Ovary (tissue), 3 donors: ENCODE measurements at regions not wholly inside any gene's neighbourhood (a gene's known extent, or its start where the extent isn't known, plus 50 kb on each side); places are given as distances from the start of the nearest gene placed in this dataset.

ENCODE experiments used
- CTCF ChIP-seq, 3 donors: fragments of 450-650 bp in 2 of 3; fragments of 200-600 bp in 1 of 3; IDR thresholded peaks; one replicate each; pipeline versions ENCODE4 v1.5.1 to v1.8.0; 2016 to 2022; ENCODE audit warnings: antibody characterized with exemption in 3 of 3, mild to moderate bottlenecking in 1 of 3
- EP300 ChIP-seq: sonication (generic); formaldehyde crosslinking; IDR thresholded peaks from one replicate; pipeline ENCODE4 v1.6.1; 2017; ENCODE audit warnings: antibody characterized with exemption
- POLR2A ChIP-seq: fragments of 450-650 bp; IDR thresholded peaks from one replicate; pipeline ENCODE4 v1.6.1; 2017; ENCODE audit warnings: antibody characterized with exemption, mild to moderate bottlenecking, moderate library complexity
- donor health status: DM: no; HTN: no; CAD: no.

DNA sequence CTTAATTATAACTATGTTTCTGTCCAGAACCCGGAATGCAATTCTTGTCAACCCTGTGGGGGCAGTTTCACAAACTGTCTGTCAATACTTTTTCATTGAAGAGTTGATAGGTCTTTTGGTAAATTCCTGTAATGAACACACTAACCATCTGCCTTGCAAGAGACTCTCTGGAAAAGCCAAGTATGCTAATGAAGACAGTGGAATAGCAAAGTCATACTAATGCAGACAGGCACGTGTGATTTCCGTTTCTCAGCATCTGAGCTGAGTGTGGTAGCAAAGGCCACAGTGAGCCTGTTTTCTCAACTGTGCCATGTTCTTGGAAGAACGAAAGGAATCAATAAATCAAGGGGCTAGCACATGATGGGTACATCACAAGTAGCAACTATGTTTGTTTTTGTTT lies 494.1 kb upstream of the NRP1 start:
- TF ChIP-seq CTCF (IDR thresholded peaks at IDR 0.05) (no peak), POLR2A (no peak), EP300 (no peak)
